Hematopoietic multipotent progenitor cell treated with erythropoietin and hydrocortisone succinate and interleukin-3 and kit ligand, for 15 days (in vitro differentiated cells): ENCODE measurements at regions not wholly inside any gene's neighbourhood (a gene's known extent, or its start where the extent isn't known, plus 50 kb on each side); places are given as distances from the start of the nearest gene placed in this dataset.

Experiments used
- DNase-seq: peaks from one replicate; pipeline ENCODE4 v3.0.0-alpha.2; 2015; ENCODE audit warnings: low spot score

GRCh38 chr5:125175348-125176004 lies 429.0 kb upstream of the ZNF608 start:
- DNase-seq, result no peak

GRCh38 chr5:125176005-125176390 lies 429.6 kb upstream of the ZNF608 start:
- no peak for DNase-seq

GRCh38 chr5:125177340-125177739 lies 430.9 kb upstream of the ZNF608 start:
- DNase-seq, result no peak

GRCh38 chr5:125179612-125180011 lies 433.2 kb upstream of the ZNF608 start:
- DNase-seq, result no peak

GRCh38 chr5:125180231-125180829 lies 433.9 kb upstream of the ZNF608 start:
- no peak for DNase-seq

GRCh38 chr5:125181159-125181558 lies 434.7 kb upstream of the ZNF608 start:
- DNase-seq, result no peak

- DNase-seq, result no peak
These were observed 435.5 kb upstream of the ZNF608 start for GRCh38 chr5:125181955-125182354.

- DNase-seq, result no peak
These were observed 439.3 kb upstream of the ZNF608 start for GRCh38 chr5:125185740-125186139.

GRCh38 chr5:125186911-125187375 lies 440.5 kb upstream of the ZNF608 start:
- no peak for DNase-seq

GRCh38 chr5:125189531-125189941 lies 443.1 kb upstream of the ZNF608 start:
- no peak for DNase-seq

- no peak for DNase-seq
These were observed 444.0 kb upstream of the ZNF608 start for GRCh38 chr5:125190232-125191087.

GRCh38 chr5:125194883-125195282 lies 448.4 kb upstream of the ZNF608 start:
- DNase-seq, result no peak

GRCh38 chr5:125196481-125197111 lies 450.2 kb upstream of the ZNF608 start:
- DNase-seq, result no peak

- DNase-seq, result no peak
These were observed 450.9 kb upstream of the ZNF608 start for GRCh38 chr5:125197321-125197720.

- DNase-seq, result peak; percentile 2
These were observed 452.0 kb upstream of the ZNF608 start for GRCh38 chr5:125198270-125198974.

- no peak for DNase-seq
These were observed 452.9 kb upstream of the ZNF608 start for GRCh38 chr5:125199373-125199772.

- DNase-seq, result no peak
These were observed 453.8 kb upstream of the ZNF608 start for GRCh38 chr5:125199968-125200865.

- DNase-seq, result no peak
These were observed 454.5 kb upstream of the ZNF608 start for GRCh38 chr5:125200866-125201373.

- no peak for DNase-seq
These were observed 455.1 kb upstream of the ZNF608 start for GRCh38 chr5:125201446-125202052.

- DNase-seq, result no peak
These were observed 455.9 kb upstream of the ZNF608 start for GRCh38 chr5:125202353-125202752.
